DOHH2 (cell line): ENCODE measurements at regions not wholly inside any gene's neighbourhood (a gene's known extent, or its start where the extent isn't known, plus 50 kb on each side); places are given as distances from the start of the nearest gene placed in this dataset.

Experiments used
- EZH2phosphoT487 ChIP-seq: fragments of 200-600 bp; sonication (generic); IDR thresholded peaks from 2 replicates; pipeline ENCODE4 v1.6.1; 2017; ENCODE audit warnings: borderline replicate concordance, mild to moderate bottlenecking, antibody characterized with exemption, low read length, moderate library complexity, mixed read lengths
- TF ChIP-seq, protein P1 (sequence below): fragments of 200-600 bp; sonication (generic); IDR thresholded peaks from one replicate; pipeline ENCODE4 v1.5.1; 2014; ENCODE audit warnings: antibody characterized with exemption, mild to moderate bottlenecking, low read depth, low read length; ENCODE audit not compliant: poor library complexity, severe bottlenecking

DNA sequence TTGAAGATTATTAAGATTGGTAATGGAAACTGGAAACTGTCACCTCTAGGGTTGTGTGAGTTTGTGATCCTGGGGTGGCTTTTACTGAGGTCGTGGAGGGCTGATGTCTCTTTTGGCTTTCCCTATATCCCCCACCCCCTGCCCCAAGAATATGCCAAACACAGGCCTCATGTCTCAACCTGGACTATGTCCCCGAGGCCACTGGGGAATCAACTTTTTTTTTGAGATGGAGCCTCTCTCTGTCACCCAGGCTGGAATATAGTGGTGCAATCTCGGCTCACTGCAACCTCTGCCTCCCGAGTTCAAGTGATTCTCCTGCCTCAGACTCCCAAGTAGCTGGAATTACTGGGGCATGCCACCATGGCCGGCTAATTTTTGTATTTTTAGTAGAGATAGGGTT lies 83.3 kb upstream of the RALGAPA2 start:
- TF ChIP-seq, protein P1, sequence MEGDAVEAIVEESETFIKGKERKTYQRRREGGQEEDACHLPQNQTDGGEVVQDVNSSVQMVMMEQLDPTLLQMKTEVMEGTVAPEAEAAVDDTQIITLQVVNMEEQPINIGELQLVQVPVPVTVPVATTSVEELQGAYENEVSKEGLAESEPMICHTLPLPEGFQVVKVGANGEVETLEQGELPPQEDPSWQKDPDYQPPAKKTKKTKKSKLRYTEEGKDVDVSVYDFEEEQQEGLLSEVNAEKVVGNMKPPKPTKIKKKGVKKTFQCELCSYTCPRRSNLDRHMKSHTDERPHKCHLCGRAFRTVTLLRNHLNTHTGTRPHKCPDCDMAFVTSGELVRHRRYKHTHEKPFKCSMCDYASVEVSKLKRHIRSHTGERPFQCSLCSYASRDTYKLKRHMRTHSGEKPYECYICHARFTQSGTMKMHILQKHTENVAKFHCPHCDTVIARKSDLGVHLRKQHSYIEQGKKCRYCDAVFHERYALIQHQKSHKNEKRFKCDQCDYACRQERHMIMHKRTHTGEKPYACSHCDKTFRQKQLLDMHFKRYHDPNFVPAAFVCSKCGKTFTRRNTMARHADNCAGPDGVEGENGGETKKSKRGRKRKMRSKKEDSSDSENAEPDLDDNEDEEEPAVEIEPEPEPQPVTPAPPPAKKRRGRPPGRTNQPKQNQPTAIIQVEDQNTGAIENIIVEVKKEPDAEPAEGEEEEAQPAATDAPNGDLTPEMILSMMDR = no peak
- no peak for TF ChIP-seq EZH2phosphoT487
